RWPE1 (cell line): ENCODE measurements at regions not wholly inside any gene's neighbourhood (a gene's known extent, or its start where the extent isn't known, plus 50 kb on each side); places are given as distances from the start of the nearest gene placed in this dataset.

Experiments used
- CTCF ChIA-PET: fragments of 350-600 bp; sonication (Branson Sonifier 250); formaldehyde crosslinking; extraction: SDS; loops from one replicate; lab custom pipeline; 2021; lab: Yijun Ruan, JAX
- POLR2A ChIA-PET: fragments of 400-600 bp; formaldehyde crosslinking; extraction: SDS; loops from one replicate; lab custom pipeline; 2020; ENCODE audit warnings: antibody characterized with exemption; ENCODE audit not compliant: low non-redundant PET; lab: Yijun Ruan, JAX
- DNase-seq: peaks from one replicate; pipeline ENCODE4 v3.0.0; 2012; ENCODE audit warnings: low spot score
- H3K27ac ChIP-seq: fragments of 450-650 bp; 2 replicates; pipeline ENCODE4 v1.5.1; 2017
- TF ChIP-seq, protein P1 (sequence below): fragments of 450-650 bp; conservative IDR thresholded peaks from 2 replicates; pipeline ENCODE4 v1.5.1; 2017; ENCODE audit warnings: low read depth, mild to moderate bottlenecking

- DNase-seq, result no peak
- H3K27ac ChIP-seq, result no peak overlapping the region
- POLR2A ChIA-PET, result no interaction called here
- CTCF ChIA-PET, result interaction anchor here (0.6 kb wide), 1 partner anchor 34 kb away, joined by 4 read pairs; no protein-coding TSS in a partner anchor
- TF ChIP-seq, protein P1, sequence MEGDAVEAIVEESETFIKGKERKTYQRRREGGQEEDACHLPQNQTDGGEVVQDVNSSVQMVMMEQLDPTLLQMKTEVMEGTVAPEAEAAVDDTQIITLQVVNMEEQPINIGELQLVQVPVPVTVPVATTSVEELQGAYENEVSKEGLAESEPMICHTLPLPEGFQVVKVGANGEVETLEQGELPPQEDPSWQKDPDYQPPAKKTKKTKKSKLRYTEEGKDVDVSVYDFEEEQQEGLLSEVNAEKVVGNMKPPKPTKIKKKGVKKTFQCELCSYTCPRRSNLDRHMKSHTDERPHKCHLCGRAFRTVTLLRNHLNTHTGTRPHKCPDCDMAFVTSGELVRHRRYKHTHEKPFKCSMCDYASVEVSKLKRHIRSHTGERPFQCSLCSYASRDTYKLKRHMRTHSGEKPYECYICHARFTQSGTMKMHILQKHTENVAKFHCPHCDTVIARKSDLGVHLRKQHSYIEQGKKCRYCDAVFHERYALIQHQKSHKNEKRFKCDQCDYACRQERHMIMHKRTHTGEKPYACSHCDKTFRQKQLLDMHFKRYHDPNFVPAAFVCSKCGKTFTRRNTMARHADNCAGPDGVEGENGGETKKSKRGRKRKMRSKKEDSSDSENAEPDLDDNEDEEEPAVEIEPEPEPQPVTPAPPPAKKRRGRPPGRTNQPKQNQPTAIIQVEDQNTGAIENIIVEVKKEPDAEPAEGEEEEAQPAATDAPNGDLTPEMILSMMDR, result no peak
Observed at GRCh38 chr6:15853259-15853658, 190.4 kb upstream of the DTNBP1 start.

DNA sequence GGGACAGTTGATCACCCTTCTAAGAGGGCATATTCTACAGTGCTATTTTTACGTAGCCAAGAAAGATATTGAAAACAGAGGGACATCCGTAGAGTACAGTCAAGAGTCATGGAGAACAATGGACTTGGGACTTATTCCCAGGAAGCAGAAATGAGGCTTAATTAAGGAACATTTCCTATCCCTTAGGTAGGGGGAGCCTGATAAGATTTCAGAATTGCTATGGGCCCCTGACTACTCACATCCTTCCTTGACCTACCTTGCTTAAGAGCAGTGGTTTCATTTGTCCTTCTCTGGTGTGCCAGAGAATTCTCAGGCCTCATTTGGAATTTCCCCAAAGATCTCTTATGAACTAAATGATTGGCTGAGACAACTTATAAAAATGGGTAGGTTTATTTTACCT, 189.5 kb upstream of the DTNBP1 start:
- POLR2A ChIA-PET, result no interaction called here
- H3K27ac ChIP-seq, result no peak overlapping the region
- TF ChIP-seq, protein P1, result no peak
- CTCF ChIA-PET, result interaction anchor here (0.6 kb wide), 1 partner anchor 339 kb away, joined by 3 read pairs; no protein-coding TSS in a partner anchor
- no peak for DNase-seq

GRCh38 chr6:15849395-15849794, 186.6 kb upstream of the DTNBP1 start:
- H3K27ac ChIP-seq, result no peak overlapping the region
- TF ChIP-seq, protein P1, result no peak
- POLR2A ChIA-PET, result no interaction called here
- CTCF ChIA-PET, result no interaction called here
- no peak for DNase-seq

GRCh38 chr6:15845492-15845891, 182.7 kb upstream of the DTNBP1 start:
- TF ChIP-seq, protein P1, result no peak
- no peak for DNase-seq
- no peak overlapping the region for H3K27ac ChIP-seq
- ChIA-PET CTCF (no interaction called here), POLR2A (no interaction called here)

DNA sequence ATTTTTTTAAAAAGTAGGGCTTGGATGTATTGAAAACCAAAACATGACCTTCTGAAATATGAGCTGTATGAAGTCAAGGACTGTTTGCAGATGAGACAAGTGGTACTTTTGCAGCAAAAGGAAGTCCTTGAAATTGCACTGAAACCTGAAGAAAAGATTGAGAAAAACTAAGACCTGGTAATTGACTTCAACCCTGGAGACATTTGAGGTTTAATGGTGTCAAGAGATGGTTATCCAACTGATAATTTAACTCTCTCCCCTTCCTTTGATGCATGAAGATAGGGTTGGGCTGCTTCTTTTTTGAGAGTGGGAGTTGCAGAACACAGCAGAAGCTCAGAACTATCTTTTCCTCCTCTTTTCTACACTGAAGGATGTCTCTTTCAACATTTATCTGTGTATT, 180.9 kb upstream of the DTNBP1 start:
- ChIA-PET CTCF (no interaction called here), POLR2A (no interaction called here)
- H3K27ac ChIP-seq, result no peak overlapping the region
- DNase-seq, result no peak
- TF ChIP-seq, protein P1, result no peak

DNA sequence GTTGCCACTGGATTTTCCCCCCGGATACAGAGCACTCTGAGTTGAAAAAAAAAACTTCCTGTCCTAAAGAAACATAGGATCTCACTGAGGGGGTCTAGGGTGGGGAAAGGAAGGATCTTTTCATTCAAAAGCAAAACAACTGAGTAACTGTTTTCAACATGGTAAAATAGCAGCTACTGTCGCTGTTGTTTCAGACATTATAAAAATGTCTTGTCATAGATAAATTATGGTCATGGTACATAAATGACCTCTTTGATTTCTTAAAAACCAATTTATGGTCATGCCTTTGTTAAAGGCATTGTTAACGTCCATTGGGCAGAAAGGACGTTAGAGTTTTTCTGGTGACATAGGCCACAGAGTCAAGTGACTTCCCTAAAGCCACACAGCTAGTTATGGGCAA, 180.4 kb upstream of the DTNBP1 start:
- POLR2A ChIA-PET, result no interaction called here
- CTCF ChIA-PET, result interaction anchor here (0.5 kb wide), 1 partner anchor 18 kb away, joined by 3 read pairs; no protein-coding TSS in a partner anchor
- H3K27ac ChIP-seq, result no peak overlapping the region
- TF ChIP-seq, protein P1, result no peak
- DNase-seq, result no peak
